OCI-LY3 (cell line): ENCODE measurements at regions not wholly inside any gene's neighbourhood (a gene's known extent, or its start where the extent isn't known, plus 50 kb on each side); places are given as distances from the start of the nearest gene placed in this dataset.

Source experiments
- H2AFZ ChIP-seq: fragments of 200-600, 300-600 bp; shearing (Covaris generic); 2 replicates; pipeline ENCODE4 v1.6.0; 2014; ENCODE audit warnings: antibody characterized with exemption, low read depth, low read length
- H3K27ac ChIP-seq: fragments of 200-600, 300-600 bp; sonication (generic); 2 replicates; pipeline ENCODE4 v1.5.1; 2014; ENCODE audit warnings: mild to moderate bottlenecking, low read length, moderate library complexity, mixed read lengths
- H3K27me3 ChIP-seq: fragments of 200-600, 300-600 bp; sonication (generic); 2 replicates; pipeline ENCODE4 v1.6.1; 2014; ENCODE audit warnings: low read depth, low read length, mixed read lengths
- H3K36me3 ChIP-seq: fragments of 200-600, 300-600 bp; sonication (generic); replicated peaks from 2 replicates; pipeline ENCODE3; 2014; ENCODE audit warnings: low read depth, low read length, mixed read lengths
- H3K4me1 ChIP-seq: fragments of 300-600, 200-600 bp; sonication (generic); 2 replicates; pipeline ENCODE4 v1.6.1; 2014; ENCODE audit warnings: low read length, mixed read lengths
- H3K4me2 ChIP-seq: fragments of 200-600, 300-600 bp; sonication (generic); 2 replicates; pipeline ENCODE4 v1.6.1; 2014; ENCODE audit warnings: low read length, mixed read lengths
- H3K4me3 ChIP-seq: fragments of 300-600, 200-600 bp; sonication (generic); 2 replicates; pipeline ENCODE4 v1.5.1; 2014; ENCODE audit warnings: antibody characterized with exemption, mild to moderate bottlenecking, low read length, moderate library complexity
- H3K79me2 ChIP-seq: fragments of 300-600, 200-600 bp; shearing (Covaris generic); 2 replicates; pipeline ENCODE4 v1.6.1; 2014; ENCODE audit warnings: mild to moderate bottlenecking, low read length, mixed read lengths
- H3K9ac ChIP-seq: fragments of 300-600, 200-600 bp; shearing (Covaris generic); 2 replicates; pipeline ENCODE4 v1.6.0; 2014; ENCODE audit warnings: mild to moderate bottlenecking, low read length, moderate library complexity
- H3K9me3 ChIP-seq: fragments of 200-600, 300-600 bp; shearing (Covaris generic); 2 replicates; pipeline ENCODE4 v1.6.1; 2014; ENCODE audit warnings: low read length, mixed read lengths; ENCODE audit not compliant: insufficient read depth
- H4K20me1 ChIP-seq: fragments of 200-600, 300-600 bp; sonication (generic); 2 replicates; pipeline ENCODE4 v1.6.1; 2016; ENCODE audit warnings: low read length, mixed read lengths; ENCODE audit not compliant: insufficient read depth
- EZH2phosphoT487 ChIP-seq: fragments of 200-600 bp; shearing (Covaris generic); IDR thresholded peaks from 2 replicates; pipeline ENCODE4 v1.6.1; 2018; ENCODE audit warnings: antibody characterized with exemption, mixed run types, low read depth
- TF ChIP-seq, protein P1 (sequence below): fragments of 200-600, 300-600 bp; sonication (generic); IDR thresholded peaks from 2 replicates; pipeline ENCODE4 v1.5.1; 2014; ENCODE audit warnings: antibody characterized with exemption, low read length, low read depth

DNA sequence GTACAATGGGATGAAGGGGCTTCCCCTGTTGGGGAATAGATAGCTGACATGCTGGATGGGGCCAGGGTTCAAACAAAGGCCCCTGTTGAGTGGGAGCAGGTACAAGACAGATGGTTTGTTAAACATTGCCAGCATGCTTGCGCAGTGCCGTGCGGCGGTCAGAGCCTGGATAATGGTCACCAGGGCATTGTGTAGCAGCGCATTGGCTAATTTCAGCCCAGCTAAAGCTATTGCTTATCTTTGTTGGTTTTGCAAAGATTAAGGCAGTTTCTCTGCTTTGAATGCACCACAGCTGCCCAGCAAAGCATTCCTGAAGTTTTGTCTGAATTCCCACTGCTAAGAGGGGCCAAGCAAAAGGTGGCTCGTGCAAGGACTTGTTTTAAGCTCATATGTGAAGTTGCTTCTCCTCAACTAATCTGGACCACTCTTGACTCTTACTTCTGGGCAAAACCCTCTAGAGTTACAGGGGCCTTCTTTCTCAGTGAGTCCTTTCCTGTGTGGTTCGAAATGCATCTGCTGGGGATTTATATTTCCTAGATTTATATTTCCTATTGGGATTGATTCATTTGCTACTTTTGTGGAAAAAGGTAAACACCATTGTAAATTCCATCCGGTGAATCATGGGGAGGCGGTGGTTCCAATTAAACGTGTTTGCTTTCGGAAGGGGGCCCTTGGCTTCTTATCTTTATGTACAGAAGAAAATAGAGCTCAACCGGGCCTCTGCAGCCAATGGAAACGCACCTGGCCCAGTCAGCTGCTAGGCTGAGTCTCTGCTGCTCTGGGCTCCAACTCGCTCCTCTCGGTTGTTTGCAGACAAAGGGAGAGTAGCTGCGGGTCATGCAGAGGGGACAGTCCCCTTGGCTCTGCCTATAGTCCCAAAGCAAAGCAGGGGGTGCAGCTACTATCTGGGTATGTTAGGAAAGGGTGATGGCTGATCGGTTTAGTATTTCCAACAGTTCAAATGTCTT lies 72.1 kb downstream of the FOXA2 start:
- Histone ChIP-seq H3K4me2 (no peak overlapping the region), H3K27ac (no peak overlapping the region)

GRCh38 chr20:22509843-22510147 lies 74.6 kb downstream of the FOXA2 start:
- H3K27me3 ChIP-seq: peaks cover 5% of the 10 kb centered on the region; the same call in 1 of the 2 replicates

More for the DNA sequence above, 72.1 kb downstream of the FOXA2 start:
- Histone ChIP-seq H3K36me3 (no peaks in the 10 kb centered on the region), H2AFZ (no peak overlapping the region), H3K9me3 (no peaks in the 10 kb centered on the region), H3K79me2 (no peaks in the 10 kb centered on the region), H3K4me3 (no peak overlapping the region), H3K9ac (no peak overlapping the region), H4K20me1 (no peaks in the 10 kb centered on the region), H3K4me1 (no peaks in the 10 kb centered on the region), H3K27me3 (peaks cover 5% of the 10 kb centered on the region; the same call in 1 of the 2 replicates)
- TF ChIP-seq, protein P1, sequence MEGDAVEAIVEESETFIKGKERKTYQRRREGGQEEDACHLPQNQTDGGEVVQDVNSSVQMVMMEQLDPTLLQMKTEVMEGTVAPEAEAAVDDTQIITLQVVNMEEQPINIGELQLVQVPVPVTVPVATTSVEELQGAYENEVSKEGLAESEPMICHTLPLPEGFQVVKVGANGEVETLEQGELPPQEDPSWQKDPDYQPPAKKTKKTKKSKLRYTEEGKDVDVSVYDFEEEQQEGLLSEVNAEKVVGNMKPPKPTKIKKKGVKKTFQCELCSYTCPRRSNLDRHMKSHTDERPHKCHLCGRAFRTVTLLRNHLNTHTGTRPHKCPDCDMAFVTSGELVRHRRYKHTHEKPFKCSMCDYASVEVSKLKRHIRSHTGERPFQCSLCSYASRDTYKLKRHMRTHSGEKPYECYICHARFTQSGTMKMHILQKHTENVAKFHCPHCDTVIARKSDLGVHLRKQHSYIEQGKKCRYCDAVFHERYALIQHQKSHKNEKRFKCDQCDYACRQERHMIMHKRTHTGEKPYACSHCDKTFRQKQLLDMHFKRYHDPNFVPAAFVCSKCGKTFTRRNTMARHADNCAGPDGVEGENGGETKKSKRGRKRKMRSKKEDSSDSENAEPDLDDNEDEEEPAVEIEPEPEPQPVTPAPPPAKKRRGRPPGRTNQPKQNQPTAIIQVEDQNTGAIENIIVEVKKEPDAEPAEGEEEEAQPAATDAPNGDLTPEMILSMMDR: no peak
- no peak for TF ChIP-seq EZH2phosphoT487

DNA sequence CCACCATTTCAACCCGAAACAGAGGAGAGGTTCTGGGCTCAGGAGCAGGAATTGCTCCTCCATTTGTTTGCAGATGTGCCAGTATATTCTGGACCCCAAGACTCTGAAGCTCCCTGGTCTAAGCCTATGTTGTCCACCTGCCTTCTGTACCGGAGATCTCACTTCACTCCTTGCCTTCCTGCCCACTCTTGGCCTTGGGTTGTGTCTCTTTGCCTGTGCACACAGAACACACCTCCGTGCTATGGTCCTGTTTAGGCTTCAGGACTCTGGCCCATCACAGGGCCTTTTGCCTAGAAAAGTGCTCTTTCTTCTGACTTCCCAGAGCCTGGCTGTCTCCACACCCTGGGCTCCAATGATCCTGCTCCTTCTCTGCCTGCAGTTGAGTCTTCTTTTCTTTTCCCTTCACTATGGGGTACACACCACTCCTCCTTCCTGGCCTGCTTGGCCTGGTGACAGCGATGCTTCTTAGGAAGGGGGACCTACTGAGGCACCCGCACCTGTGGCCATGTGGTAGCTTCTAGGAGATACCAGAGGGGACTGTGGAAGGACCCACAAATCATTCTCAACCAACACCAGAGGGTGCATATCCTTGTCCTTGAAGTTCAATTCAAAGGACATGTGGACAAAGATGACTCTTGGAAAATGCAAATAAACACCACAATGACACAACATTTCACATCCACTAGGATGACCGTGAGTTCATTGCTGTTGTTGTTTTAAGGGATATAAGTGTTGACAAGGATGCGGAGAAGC lies 75.1 kb downstream of the FOXA2 start:
- H2AFZ ChIP-seq: no peak overlapping the region

More at GRCh38 chr20:22509843-22510147, 74.6 kb downstream of the FOXA2 start:
- Histone ChIP-seq H3K79me2 (no peaks in the 10 kb centered on the region), H3K9ac (no peak overlapping the region), H3K36me3 (no peaks in the 10 kb centered on the region), H3K27ac (no peak overlapping the region), H3K4me3 (no peak overlapping the region), H3K4me2 (no peak overlapping the region), H3K9me3 (no peaks in the 10 kb centered on the region), H2AFZ (no peak overlapping the region), H3K4me1 (no peaks in the 10 kb centered on the region), H4K20me1 (no peaks in the 10 kb centered on the region)
- TF ChIP-seq, protein P1: no peak
- TF ChIP-seq EZH2phosphoT487: no peak

More for the DNA sequence above, 75.1 kb downstream of the FOXA2 start:
- Histone ChIP-seq H3K36me3 (no peaks in the 10 kb centered on the region), H3K9ac (no peak overlapping the region), H3K27ac (no peak overlapping the region), H3K79me2 (no peaks in the 10 kb centered on the region), H3K9me3 (no peaks in the 10 kb centered on the region), H3K4me2 (no peak overlapping the region), H3K27me3 (peaks cover 5% of the 10 kb centered on the region; the same call in 1 of the 2 replicates), H3K4me3 (no peak overlapping the region), H4K20me1 (no peaks in the 10 kb centered on the region), H3K4me1 (no peaks in the 10 kb centered on the region)
- no peak for TF ChIP-seq EZH2phosphoT487
- TF ChIP-seq, protein P1: no peak
